IMR-90 (cell line): ENCODE measurements at regions not wholly inside any gene's neighbourhood (a gene's known extent, or its start where the extent isn't known, plus 50 kb on each side); places are given as distances from the start of the nearest gene placed in this dataset.

Experiments used
- BHLHE40 ChIP-seq: fragments of 150-350 bp; IDR thresholded peaks from 2 replicates; pipeline ENCODE4 v1.6.1; 2016; ENCODE audit warnings: mild to moderate bottlenecking, low read depth, low read length
- CEBPB ChIP-seq: IDR thresholded peaks from 2 replicates; pipeline ENCODE4 v1.6.1; 2012; ENCODE audit warnings: low read depth, low read length, improper control_type of control experiment
- FOS ChIP-seq: fragments of 150-350 bp; IDR thresholded peaks from 2 replicates; pipeline ENCODE4 v1.6.1; 2016; ENCODE audit warnings: low read depth, low read length
- MAFK ChIP-seq: IDR thresholded peaks from 2 replicates; pipeline ENCODE4 v1.6.1; 2012; ENCODE audit warnings: low read depth, low read length, improper control_type of control experiment
- MXI1 ChIP-seq: IDR thresholded peaks from 2 replicates; pipeline ENCODE4 v1.6.1; 2012; ENCODE audit warnings: low read depth, mild to moderate bottlenecking, low read length, moderate library complexity, borderline replicate concordance
- NFE2L2 ChIP-seq: fragments of 150-350 bp; IDR thresholded peaks from 2 replicates; pipeline ENCODE4 v1.6.1; 2016; ENCODE audit warnings: low read depth, mild to moderate bottlenecking, low read length
- POLR2A ChIP-seq: IDR thresholded peaks from 2 replicates; pipeline ENCODE4 v1.6.1; 2012; ENCODE audit warnings: mild to moderate bottlenecking, low read depth, low read length
- RAD21 ChIP-seq: IDR thresholded peaks from 2 replicates; pipeline ENCODE4 v1.6.1; 2012; ENCODE audit warnings: low read length, improper control_type of control experiment
- RCOR1 ChIP-seq: IDR thresholded peaks from 2 replicates; pipeline ENCODE4 v1.6.1; 2012; ENCODE audit warnings: mild to moderate bottlenecking, low read length, improper control_type of control experiment; ENCODE audit not compliant: insufficient replicate concordance
- SMC3 ChIP-seq: fragments of 150-350 bp; IDR thresholded peaks from 2 replicates; pipeline ENCODE4 v1.6.1; 2016; ENCODE audit warnings: low read depth, mild to moderate bottlenecking, antibody characterized with exemption, low read length, moderate library complexity
- TF ChIP-seq, protein P1 (sequence below): conservative IDR thresholded peaks from 2 replicates; pipeline ENCODE4 v1.5.1; 2012; ENCODE audit warnings: mild to moderate bottlenecking, low read depth, low read length, improper control_type of control experiment
- TF ChIP-seq, protein P2 (sequence below): fragments of 150-350 bp; IDR thresholded peaks from 2 replicates; pipeline ENCODE4 v1.6.1; 2017; ENCODE audit warnings: mild to moderate bottlenecking, antibody characterized with exemption, low read length, low read depth

GRCh38 chr3:153626158-153626557 lies 464.1 kb downstream of the RAP2B start:
- TF ChIP-seq SMC3, result no peak
- TF ChIP-seq CEBPB, result no peak
- TF ChIP-seq, protein P1, sequence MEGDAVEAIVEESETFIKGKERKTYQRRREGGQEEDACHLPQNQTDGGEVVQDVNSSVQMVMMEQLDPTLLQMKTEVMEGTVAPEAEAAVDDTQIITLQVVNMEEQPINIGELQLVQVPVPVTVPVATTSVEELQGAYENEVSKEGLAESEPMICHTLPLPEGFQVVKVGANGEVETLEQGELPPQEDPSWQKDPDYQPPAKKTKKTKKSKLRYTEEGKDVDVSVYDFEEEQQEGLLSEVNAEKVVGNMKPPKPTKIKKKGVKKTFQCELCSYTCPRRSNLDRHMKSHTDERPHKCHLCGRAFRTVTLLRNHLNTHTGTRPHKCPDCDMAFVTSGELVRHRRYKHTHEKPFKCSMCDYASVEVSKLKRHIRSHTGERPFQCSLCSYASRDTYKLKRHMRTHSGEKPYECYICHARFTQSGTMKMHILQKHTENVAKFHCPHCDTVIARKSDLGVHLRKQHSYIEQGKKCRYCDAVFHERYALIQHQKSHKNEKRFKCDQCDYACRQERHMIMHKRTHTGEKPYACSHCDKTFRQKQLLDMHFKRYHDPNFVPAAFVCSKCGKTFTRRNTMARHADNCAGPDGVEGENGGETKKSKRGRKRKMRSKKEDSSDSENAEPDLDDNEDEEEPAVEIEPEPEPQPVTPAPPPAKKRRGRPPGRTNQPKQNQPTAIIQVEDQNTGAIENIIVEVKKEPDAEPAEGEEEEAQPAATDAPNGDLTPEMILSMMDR, result no peak
- no peak for TF ChIP-seq MAFK
- TF ChIP-seq RAD21, result no peak
- TF ChIP-seq POLR2A, result no peak
- no peak for TF ChIP-seq FOS
- no peak for TF ChIP-seq NFE2L2
- TF ChIP-seq, protein P2, sequence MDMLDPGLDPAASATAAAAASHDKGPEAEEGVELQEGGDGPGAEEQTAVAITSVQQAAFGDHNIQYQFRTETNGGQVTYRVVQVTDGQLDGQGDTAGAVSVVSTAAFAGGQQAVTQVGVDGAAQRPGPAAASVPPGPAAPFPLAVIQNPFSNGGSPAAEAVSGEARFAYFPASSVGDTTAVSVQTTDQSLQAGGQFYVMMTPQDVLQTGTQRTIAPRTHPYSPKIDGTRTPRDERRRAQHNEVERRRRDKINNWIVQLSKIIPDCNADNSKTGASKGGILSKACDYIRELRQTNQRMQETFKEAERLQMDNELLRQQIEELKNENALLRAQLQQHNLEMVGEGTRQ, result no peak
- no peak for TF ChIP-seq BHLHE40
- TF ChIP-seq RCOR1, result no peak
- no peak for TF ChIP-seq MXI1
